ENCODE measurements at regions not wholly inside any gene's neighbourhood (a gene's known extent, or its start where the extent isn't known, plus 50 kb on each side); places are given as distances from the start of the nearest gene placed in this dataset.
A peak's percentile ranks its signal among the peaks of the same experiment; 100 is the strongest.

- no peak overlapping the region for H3K27ac Mint-ChIP-seq
- intact Hi-C loops (cut with micrococcal nuclease) = loop anchor here (10.0 kb wide), 1 partner anchor 82 kb away; the partner anchor contains the start of gene NDUFS5
- H3K79me2 ChIP-seq (ENCODE audit: control insufficient read depth, insufficient read depth, low read length) = peaks cover 15% of the 10 kb centered on the region
- peaks cover 28% of the 10 kb centered on the region for H3K4me1 Mint-ChIP-seq
- no peaks in the 10 kb centered on the region for H4K20me1 ChIP-seq (ENCODE audit: control insufficient read depth, insufficient read depth, low read length, poor library complexity, severe bottlenecking)
- no peaks in the 10 kb centered on the region for H3K27me3 Mint-ChIP-seq
- no peak overlapping the region for H3K9ac ChIP-seq (ENCODE audit: low read length)
- WGBS (ENCODE audit: insufficient coverage) = 77% methylated on average over 4 of the region's 4 CpGs
- CTCF ChIA-PET = interaction anchor here (0.8 to 1.8 kb wide), 3 partner anchors 11 to 152 kb away, joined by 4 to 11 read pairs (median 5); no protein-coding TSS in a partner anchor
- H3K36me3 ChIP-seq (replicated peaks in 1 of 2; ENCODE audit: control extremely low read depth in 1 of 2, control insufficient read depth in 1 of 2, extremely low read depth in 1 of 2, insufficient read depth in 2 of 2, low read length in 1 of 2) = no peaks in the 10 kb centered on the region
- H3K4me1 ChIP-seq (ENCODE audit: control insufficient read depth in 2 of 2, insufficient read depth in 2 of 2, low read length in 2 of 2) = peaks cover 39 to 43% of the 10 kb centered on the region in 2 donors
- H3K4me3 Mint-ChIP-seq = no peak overlapping the region
- H3K4me3 ChIP-seq (ENCODE audit: control extremely low read depth in 1 of 5, extremely low read depth in 1 of 5, insufficient read depth in 1 of 5, low read depth in 2 of 5, low read length in 4 of 5) = no peak overlapping the region
- H3K9me3 Mint-ChIP-seq (ENCODE audit: insufficient read depth) = no peaks in the 10 kb centered on the region
- no peak overlapping the region for H2AFZ ChIP-seq (ENCODE audit: insufficient read depth, low read depth, low read length, poor library complexity, severe bottlenecking)
- H3K4me2 ChIP-seq (replicated peaks; ENCODE audit: low read depth, low read length, poor library complexity, severe bottlenecking) = peak overlapping the region; percentile 97
- POLR2A ChIA-PET = no interaction called here
- H3K9me3 ChIP-seq (ENCODE audit: control extremely low read depth in 1 of 3, control insufficient read depth in 2 of 3, insufficient read depth in 1 of 3, low read length in 2 of 3) = no peaks in the 10 kb centered on the region
- DNase-seq = no peak
- no peak for ATAC-seq (ENCODE audit: low read depth)
- no peak overlapping the region for H3K27ac ChIP-seq (ENCODE audit: low read length in 2 of 2)
- H3K27me3 ChIP-seq (replicated peaks in 1 of 4; ENCODE audit: control extremely low read depth in 1 of 4, control insufficient read depth in 3 of 4, insufficient read depth in 4 of 4, low read length in 3 of 4) = no peaks in the 10 kb centered on the region
- TF ChIP-seq CTCF (IDR thresholded peaks at IDR 0.05) (no peak), EZH2 (IDR thresholded peaks at IDR 0.05; ENCODE audit: borderline replicate concordance, insufficient read depth, low read depth, low read length, poor library complexity, severe bottlenecking) (no peak)
Measured at GRCh38 chr1:39106801-39107327, 80.7 kb downstream of the NDUFS5 start.

Data from B cell (primary cell).